ENCODE measurements at regions not wholly inside any gene's neighbourhood (a gene's known extent, or its start where the extent isn't known, plus 50 kb on each side); places are given as distances from the start of the nearest gene placed in this dataset.

DNA sequence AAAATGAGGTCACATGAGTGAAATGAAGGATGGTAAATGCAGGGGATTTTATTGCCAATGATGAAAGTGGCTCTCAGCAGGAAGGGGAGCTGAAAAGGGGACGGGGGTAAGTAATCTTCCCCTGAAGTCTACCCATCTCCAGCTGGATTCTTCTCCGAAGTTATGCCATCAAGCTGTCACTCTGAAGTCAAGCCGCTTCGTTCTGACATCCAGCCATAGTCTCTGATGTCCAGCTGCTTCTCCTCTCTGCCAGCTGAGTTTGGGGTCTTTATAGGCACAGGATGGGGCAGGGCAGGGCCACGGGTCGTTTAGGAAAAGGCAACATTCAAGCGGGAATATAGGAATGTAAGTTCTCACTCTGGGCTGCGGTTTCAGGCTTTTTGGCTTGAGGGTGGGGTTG lies 181.9 kb upstream of the ANO3 start (continued):
- TF ChIP-seq, protein P1, sequence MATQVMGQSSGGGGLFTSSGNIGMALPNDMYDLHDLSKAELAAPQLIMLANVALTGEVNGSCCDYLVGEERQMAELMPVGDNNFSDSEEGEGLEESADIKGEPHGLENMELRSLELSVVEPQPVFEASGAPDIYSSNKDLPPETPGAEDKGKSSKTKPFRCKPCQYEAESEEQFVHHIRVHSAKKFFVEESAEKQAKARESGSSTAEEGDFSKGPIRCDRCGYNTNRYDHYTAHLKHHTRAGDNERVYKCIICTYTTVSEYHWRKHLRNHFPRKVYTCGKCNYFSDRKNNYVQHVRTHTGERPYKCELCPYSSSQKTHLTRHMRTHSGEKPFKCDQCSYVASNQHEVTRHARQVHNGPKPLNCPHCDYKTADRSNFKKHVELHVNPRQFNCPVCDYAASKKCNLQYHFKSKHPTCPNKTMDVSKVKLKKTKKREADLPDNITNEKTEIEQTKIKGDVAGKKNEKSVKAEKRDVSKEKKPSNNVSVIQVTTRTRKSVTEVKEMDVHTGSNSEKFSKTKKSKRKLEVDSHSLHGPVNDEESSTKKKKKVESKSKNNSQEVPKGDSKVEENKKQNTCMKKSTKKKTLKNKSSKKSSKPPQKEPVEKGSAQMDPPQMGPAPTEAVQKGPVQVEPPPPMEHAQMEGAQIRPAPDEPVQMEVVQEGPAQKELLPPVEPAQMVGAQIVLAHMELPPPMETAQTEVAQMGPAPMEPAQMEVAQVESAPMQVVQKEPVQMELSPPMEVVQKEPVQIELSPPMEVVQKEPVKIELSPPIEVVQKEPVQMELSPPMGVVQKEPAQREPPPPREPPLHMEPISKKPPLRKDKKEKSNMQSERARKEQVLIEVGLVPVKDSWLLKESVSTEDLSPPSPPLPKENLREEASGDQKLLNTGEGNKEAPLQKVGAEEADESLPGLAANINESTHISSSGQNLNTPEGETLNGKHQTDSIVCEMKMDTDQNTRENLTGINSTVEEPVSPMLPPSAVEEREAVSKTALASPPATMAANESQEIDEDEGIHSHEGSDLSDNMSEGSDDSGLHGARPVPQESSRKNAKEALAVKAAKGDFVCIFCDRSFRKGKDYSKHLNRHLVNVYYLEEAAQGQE (IDR thresholded peaks at IDR 0.05; ENCODE audit: low read depth), result no peak
- TF ChIP-seq ZFX (IDR thresholded peaks at IDR 0.05), result no peak
- TF ChIP-seq POLR2A (IDR thresholded peaks at IDR 0.05; ENCODE audit: borderline replicate concordance, extremely low read depth, insufficient read depth, insufficient read length), result no peak
- no peak for TF ChIP-seq ZNF274 (IDR thresholded peaks at IDR 0.05; ENCODE audit: low read depth, low read length)
- TF ChIP-seq, protein P2, sequence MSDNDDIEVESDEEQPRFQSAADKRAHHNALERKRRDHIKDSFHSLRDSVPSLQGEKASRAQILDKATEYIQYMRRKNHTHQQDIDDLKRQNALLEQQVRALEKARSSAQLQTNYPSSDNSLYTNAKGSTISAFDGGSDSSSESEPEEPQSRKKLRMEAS (IDR thresholded peaks at IDR 0.05), result no peak
- no peak for TF ChIP-seq CBX3 (IDR thresholded peaks at IDR 0.05; ENCODE audit: low read depth)

DNA sequence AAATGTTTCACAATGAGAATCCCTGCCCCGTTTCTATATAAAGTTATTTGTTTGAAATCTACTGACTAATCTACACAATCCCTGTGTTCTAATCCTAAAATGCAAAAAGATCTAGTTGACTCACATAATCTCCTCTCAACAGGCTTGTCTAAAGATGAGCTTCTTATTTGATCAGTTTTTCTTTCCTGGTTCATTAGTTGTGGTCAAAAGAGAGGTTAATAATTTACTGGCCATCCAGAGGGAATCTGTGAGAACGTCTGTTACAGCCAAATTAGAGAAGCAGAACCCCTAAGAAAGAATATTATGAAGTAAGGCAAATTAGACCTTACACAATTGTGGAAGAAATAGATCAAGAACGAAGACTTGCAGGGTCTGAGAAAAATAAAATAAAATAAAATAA lies 173.7 kb upstream of the ANO3 start:
- ATAC-seq (no peak), DNase-seq (ENCODE audit: low read depth, low spot score) (no peak)
- BruUV-seq (replicated peaks), result no TSS peak

More for the DNA sequence above, 173.7 kb upstream of the ANO3 start:
- Histone ChIP-seq H3K4me2 (ENCODE audit: low read length) (no peak overlapping the region), H3K9ac (ENCODE audit: low read length) (no peak overlapping the region), H3K27me3 (ENCODE audit: insufficient read depth, low read length) (no peaks in the 10 kb centered on the region), H4K20me1 (ENCODE audit: insufficient read depth) (no peaks in the 10 kb centered on the region), H3K4me3 (replicated peaks in 1 of 2; ENCODE audit: low read depth in 1 of 2, low read length in 2 of 2) (no peak overlapping the region), H3K27ac (ENCODE audit: low read depth, low read length) (no peak overlapping the region), H3K9me3 (ENCODE audit: control insufficient read depth in 1 of 2, insufficient read depth in 1 of 2, low read depth in 1 of 2, low read length in 2 of 2) (peaks cover 9 to 21% of the 10 kb centered on the region in 2 experiments; a peak in 2 of 4 replicates), H3K9me2 (ENCODE audit: insufficient read depth) (no peaks in the 10 kb centered on the region), H3K79me2 (ENCODE audit: insufficient read depth, low read length) (no peaks in the 10 kb centered on the region), H2AFZ (ENCODE audit: low read depth, low read length, poor library complexity, severe bottlenecking) (no peak overlapping the region), H3K4me1 (ENCODE audit: control insufficient read depth in 1 of 2, insufficient read depth in 2 of 2, low read length in 2 of 2) (no peaks in the 10 kb centered on the region), H3K36me3 (ENCODE audit: control insufficient read depth in 1 of 2, insufficient read depth in 2 of 2, low read length in 2 of 2) (no peaks in the 10 kb centered on the region)
- ChIA-PET POLR2A (no interaction called here), CTCF (no interaction called here), RAD21 (ENCODE audit: low non-redundant PET in 1 of 2, low total read pairs in 2 of 2, uncharacterized antibody in 2 of 2, unreplicated experiment in 2 of 2) (no interaction called here)
- TF ChIP-seq SRF (IDR thresholded peaks at IDR 0.05; ENCODE audit: low read depth) (no peak), CEBPB (IDR thresholded peaks at IDR 0.05; ENCODE audit: low read depth) (no peak), POLR2A (IDR thresholded peaks at IDR 0.05; ENCODE audit: borderline replicate concordance, extremely low read depth, insufficient read depth, insufficient read length) (no peak), SP1 (IDR thresholded peaks at IDR 0.05; ENCODE audit: low read depth) (no peak), CBX3 (IDR thresholded peaks at IDR 0.05; ENCODE audit: low read depth) (no peak), EZH2phosphoT487 (IDR thresholded peaks at IDR 0.05; ENCODE audit: borderline replicate concordance) (no peak), EZH2 (IDR thresholded peaks at IDR 0.05) (no peak), ZBTB33 (IDR thresholded peaks at IDR 0.05; ENCODE audit: extremely low read depth, insufficient replicate concordance, low read length) (no peak)
- TF ChIP-seq, protein P3, sequence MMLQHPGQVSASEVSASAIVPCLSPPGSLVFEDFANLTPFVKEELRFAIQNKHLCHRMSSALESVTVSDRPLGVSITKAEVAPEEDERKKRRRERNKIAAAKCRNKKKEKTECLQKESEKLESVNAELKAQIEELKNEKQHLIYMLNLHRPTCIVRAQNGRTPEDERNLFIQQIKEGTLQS (IDR thresholded peaks at IDR 0.05), result no peak
- intact Hi-C loops (cut with micrococcal nuclease), result no loop called here

Measured in HCT116 (cell line).